HG03175 (cell line): ENCODE measurements at regions not wholly inside any gene's neighbourhood (a gene's known extent, or its start where the extent isn't known, plus 50 kb on each side); places are given as distances from the start of the nearest gene placed in this dataset.
"Not testable (repeated sequence)": the region's sequence is repeated elsewhere in the genome, so short reads cannot be mapped to it uniquely, and the experiment has no call there.

Source experiments
- ATAC-seq: cut with Tn5 transposase; IDR thresholded peaks from one replicate; pipeline ENCODE4 v1.9.1; 2021; ENCODE audit warnings: mild to moderate bottlenecking, moderate library complexity; ENCODE audit not compliant: unreplicated experiment

DNA sequence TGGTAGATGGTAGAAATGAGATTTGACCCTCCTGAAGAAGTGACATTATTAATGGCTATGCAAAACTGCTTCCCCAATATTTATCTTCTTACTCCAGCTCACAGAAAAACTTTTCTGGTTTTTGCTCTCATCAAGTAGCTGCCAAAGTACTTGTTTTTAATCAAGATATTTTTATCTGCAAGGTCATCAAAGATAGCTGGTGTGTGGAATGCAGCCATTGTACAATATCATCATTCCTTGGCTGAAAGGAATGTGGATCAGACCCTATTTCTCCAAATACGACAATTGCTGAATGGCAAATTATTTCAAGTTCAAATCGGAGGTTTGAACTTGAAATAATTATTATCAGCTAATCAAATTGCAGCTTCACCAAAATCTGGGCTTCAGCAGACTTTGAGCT, 126.9 kb upstream of the SLC7A14 start:
- ATAC-seq: no peak

DNA sequence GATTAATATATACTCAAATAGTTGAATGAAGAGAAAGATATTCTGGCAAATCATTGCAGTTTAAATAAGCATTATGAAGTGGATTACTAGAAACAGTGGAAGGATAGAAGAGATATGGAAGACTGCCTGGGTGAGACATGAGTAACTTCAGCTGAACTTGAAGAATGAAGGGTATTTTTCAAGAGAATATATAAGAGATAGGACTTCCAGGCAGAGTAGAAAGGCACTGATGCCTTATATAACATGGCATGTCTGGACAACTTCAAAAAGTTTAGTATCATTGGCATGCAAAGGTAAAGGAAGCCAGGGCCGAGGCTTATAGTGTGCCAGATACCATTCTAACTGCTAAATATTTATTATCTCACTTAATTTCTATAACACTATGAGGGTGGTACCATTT, 126.5 kb upstream of the SLC7A14 start:
- no peak for ATAC-seq

DNA sequence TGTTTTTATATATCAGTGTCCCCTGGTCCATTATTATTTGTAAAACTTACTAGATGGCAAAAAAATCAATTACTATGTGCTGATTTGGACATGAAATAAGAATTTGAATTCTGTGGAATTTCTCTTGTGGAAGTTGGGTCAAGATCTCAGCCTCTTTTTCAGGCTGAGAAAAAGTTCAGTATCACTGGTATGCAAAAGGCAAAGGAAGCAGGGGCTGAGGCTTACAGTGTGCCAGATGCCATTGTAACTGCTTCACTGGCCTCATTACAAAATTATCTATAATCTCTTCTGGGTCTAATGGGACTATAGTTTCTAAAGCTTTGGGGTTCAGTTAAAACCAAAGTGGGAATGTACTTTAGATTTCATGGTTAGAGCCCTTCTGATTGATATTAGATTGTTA, 125.9 kb upstream of the SLC7A14 start:
- ATAC-seq: no peak

DNA sequence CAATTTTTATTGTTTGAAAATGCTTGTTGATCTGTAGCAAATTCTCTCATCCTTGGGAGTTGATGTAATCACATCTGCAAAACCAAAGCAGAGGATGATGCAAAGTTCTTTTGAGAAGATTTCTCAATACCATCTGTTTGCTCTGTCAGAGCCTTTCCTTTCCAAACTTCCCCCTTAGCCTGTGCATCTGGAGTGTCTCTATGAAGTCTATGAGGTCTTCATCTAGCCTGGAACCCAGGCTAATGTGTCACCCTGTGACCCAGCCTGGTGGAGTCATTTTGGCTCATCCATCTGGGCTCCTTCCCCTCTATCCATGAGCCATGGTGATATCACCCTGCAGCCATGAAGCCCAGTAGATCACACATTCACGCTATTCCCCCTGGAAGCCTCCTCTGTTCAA, 123.2 kb upstream of the SLC7A14 start:
- ATAC-seq: no peak

DNA sequence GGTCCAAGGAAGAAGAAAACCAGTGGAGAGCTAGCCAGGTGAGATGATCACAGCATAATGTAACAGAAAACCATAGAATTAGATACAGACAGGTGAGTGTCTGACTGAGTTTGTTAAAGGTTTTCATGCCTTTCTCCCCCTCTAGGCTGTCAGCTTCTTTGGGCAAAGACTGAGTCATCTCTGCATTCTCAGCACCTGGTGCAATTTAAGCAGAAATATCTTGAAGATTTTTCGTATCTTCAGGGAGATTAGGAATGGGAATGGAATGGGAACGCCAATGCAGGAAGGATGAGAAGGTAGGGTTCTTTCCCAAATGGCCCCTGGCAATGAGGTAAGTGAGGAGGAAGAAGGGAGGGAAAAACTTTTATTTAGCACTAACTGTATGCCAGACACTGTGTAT, 122.0 kb upstream of the SLC7A14 start:
- no peak for ATAC-seq

DNA sequence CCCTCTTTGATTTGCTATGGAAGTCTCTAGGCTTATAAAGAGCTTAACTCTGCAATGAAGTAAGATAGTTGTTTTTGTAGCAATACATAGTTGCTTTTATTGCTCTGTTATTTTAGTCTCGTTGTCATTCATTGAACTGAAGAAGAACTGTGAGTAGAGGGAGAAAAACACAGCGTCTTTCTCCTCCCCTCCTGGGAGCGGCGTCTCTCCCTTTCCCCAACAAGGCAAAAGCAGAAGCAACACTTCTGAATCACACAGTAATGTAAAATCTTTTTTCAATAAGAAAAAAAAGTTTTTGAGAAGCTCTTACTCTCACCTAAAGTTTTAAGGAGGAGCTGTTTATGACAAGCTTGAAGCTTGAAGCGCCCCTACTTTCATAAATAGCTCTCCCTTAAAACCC, 119.3 kb upstream of the SLC7A14 start:
- ATAC-seq: no peak

DNA sequence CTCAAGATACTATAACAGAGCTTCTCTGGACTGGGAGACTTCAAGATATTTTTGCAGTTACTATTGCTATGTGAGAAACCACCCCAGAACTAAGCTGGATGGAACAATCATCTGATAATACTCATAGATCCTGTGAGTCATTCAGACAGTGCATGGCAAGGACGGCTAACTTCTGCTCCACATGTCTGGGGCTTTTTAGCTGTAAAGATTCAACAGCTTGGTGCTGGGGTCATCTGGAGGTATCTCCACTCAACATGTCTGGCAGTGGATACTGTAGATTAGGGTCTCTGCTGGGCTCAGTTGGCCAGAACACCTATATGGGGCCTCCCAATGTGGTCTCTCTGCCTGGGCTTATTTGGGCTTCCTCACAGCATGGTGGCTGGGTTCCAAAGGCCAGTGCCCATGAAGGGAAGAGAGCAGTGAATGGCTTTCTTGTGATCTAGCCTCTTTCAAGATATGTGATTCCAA, 117.3 kb upstream of the SLC7A14 start:
- ATAC-seq: no peak

DNA sequence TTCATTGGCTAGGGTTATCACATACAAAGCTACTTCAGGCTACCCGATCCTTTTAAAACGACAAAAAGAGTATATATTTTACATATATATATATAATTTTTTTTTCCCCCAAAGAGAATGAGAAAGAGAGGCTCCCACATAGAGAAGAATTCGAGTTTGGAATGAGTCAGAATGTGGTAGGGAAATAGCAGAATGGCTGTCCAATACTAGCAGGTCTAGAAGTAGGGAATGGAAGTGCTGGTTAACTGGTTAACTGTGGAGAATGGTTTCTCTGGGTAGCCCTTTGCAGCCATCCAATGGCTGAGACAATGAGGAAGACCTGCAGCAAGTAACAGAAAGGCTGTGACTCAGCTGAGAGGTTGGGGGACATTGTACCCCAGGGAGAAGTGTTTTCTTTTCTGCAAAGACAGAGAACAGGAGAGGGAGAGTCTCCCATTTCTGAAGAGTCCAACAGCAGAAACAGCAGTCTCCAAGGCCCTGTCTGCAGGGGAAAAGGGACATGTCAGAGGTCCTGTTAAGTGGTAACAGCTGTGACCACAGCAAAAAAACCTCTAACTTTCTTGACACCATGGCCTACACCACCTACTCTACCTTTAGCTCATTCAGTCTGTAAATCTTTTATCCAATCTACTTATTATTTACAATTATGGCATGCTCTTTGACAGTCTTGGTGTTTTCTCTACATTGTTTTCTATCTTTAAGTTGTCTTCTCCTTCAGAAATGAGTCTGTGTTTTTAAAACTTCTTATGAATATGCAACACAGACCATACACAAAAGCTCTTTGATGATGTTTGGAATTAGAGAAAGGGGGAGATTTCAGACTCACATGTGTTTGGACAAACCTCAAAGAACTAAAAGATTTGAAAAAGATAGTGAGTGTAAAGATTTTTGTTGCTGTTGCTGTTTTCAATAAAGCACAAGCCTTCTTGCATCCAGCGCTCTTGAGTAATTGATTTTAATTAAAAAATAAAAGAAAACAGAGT, 116.1 kb upstream of the SLC7A14 start:
- no peak for ATAC-seq

DNA sequence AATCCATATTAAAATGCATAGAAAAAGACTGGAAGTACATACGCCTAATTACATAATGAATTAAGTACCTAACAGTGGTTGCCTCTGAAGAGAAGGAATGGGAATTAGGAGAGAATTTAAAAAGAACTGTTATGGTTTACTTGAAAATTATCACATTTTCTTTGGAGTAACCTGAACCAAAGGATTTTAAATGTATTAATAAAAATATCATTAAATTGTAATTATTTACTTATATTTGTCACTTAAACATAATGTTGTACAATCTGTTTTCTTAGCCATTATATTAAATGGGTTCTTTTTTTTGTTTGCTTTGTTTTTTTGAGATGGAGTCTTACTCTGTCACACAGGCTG, 114.2 kb upstream of the SLC7A14 start:
- ATAC-seq: no peak

DNA sequence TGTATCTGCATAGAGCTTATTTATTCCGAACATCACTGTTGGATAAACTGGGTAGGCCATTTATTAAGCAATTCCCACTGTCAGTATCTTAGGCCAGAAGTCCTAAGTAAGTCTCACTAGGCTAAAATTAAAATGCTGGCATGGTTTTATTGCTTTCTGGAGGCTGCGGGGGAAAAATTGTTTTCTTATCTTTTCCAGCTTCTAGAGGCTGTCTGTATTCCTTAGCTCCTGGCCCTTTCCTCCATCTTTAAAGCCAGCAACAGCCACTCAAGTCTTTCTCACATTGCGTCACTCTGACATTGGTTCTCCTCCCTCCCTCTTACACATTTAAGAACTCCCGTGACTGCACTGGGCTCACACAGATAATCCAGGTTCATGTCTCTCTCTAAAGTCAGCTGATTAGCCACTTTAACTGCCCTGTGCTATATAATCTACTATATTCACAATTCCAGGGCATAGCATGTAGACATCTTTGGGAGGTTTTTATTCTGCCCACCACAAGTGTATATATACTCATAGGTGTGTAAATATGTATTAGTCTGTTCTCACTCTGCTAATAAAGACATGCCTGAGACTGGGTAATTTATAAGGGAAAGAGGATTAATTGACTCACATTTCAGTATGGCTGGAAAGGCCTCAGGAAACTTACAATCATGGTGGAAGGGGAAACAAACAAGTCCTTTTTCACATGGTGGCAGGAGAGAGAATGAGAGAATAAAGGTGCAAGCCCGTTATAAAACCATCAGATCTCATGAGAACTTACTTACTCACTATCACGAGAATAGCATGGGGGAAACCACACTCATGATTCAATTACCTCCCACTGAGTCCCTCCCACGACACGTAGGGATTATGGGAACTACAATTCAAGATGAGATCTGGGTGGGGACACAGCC, 113.5 kb upstream of the SLC7A14 start:
- ATAC-seq: no peak

DNA sequence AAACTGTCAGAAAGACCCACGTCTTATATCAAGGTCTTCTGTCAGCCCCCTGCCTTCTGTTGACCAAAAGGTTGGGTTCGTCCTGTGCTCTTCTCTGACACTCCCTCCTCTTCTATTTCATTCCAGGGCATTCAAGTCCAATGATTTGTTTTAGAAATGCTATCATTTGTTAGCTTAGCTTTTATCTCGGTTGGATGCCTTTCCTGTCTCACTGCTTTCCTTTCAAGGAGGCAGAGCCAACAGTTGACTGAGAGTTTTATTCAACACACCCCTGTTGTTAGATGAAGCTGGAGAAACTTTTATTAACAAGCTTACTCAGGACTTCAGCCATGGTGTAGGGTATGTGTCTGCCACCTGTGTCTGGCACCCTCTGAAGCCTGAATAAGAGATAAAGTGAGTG, 112.0 kb upstream of the SLC7A14 start:
- ATAC-seq: no peak

DNA sequence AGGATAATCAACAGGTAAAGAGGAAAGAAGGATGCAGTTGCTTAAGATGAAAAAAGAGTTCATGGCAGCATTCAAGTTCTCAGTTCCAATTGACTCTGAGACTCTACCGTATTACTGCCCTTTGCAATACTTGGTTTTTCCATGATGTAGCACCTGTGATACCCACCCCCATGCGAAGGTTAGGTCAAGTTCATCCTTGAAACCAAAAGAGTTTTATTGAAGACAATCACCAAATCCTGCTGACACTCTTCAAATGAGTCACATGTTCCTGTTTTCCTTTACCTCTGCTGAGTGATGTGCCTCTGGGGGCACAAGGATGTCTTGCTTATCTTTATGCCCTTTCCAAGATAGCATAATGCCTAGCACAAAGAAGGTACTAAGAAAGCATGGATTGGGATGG, 111.3 kb upstream of the SLC7A14 start:
- no peak for ATAC-seq

DNA sequence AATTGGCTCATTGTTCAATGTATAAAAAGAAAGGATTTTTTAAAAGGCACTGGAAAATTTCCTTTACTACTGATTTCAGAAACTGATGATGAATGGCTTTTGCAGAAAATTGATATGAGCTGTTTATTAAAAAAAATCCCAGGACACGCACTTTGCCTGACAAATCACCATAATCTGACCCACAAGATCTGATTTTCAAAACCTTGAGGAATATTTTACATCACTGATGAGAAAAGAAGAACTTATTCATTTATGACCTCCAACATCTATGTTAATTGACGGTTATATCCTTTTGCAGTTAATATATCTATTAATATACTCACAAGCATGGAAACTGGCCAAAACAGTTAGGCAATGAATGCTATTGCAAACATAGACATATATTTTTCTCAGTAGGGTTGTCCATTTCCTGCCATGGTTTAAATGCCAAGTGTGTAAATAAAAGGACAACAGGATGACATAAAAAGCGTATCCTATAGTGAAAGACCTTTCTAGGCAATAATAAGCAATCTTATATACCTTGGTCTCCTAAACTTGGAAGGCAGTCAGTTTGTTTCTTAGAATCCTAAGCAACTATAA, 109.7 kb upstream of the SLC7A14 start:
- ATAC-seq: no peak

DNA sequence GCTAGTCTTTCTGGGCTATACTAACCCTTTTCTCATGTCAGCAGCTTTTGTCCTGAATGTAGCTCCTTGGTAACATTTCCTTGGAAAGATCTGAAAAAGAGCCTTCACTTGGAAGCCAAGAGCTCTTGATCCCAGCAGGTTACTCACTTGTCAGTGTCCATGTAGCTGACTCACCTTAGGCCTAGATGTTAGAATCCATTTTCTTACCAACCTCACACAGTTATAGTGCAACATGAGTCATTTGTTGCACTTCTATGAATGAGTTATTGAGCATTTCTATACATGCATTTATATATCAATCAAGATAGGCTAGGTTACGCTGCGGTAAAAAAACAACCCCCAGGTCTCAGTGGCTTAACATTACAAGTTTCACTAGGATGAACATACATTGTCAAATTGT, 106.8 kb upstream of the SLC7A14 start:
- no peak for ATAC-seq

DNA sequence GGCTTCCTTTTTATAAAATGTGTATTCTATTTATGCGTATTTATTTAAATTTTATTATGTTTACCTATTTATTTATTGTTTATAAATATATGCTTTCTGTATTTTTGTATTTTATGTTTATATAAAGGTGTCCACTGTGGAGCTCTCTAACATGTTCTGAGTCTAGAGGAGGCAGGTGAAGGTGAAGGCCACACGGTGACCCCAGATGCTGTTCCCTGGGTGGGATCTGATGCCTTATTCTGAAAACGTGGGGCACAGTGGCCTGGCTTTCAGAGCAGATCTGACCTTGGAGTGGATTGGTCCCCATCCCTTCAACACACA, 104.7 kb upstream of the SLC7A14 start:
- no peak for ATAC-seq

DNA sequence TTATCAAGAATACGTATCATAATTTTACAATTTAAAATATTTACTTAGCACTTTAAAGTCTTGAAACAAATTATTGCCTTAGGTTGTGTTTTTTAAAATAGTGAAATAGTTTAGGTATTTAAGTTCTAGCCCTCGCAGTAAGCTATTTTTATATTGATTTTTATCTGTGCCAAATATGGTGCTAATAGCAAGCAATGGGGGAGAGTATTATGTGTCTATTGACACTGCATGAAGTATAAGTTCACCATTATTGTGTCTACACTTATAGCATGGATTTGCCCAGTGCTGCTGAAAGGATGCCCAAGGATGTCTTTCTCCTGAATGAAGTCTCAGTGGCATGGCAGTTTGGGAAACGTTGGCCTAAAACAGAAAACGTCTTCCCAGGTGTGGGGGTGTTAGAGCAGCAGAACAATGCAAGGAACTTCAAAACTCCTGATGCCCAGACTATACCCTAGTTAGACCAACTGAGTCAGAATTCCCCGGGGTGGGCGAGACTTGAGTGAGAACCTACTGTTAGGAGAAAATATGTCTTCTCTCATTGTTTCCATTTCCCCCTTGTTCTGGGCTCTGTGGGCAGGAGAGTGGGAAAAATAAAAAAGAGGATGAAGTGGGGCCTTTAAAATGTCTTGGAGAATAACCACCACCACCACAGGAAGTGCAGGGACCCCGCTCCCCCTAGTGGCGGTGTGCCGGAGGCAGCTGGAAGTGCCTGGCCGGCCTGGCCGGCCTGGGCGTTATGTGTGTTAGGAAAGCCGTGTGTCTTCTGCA, 104.2 kb upstream of the SLC7A14 start:
- ATAC-seq: peak; percentile 53

DNA sequence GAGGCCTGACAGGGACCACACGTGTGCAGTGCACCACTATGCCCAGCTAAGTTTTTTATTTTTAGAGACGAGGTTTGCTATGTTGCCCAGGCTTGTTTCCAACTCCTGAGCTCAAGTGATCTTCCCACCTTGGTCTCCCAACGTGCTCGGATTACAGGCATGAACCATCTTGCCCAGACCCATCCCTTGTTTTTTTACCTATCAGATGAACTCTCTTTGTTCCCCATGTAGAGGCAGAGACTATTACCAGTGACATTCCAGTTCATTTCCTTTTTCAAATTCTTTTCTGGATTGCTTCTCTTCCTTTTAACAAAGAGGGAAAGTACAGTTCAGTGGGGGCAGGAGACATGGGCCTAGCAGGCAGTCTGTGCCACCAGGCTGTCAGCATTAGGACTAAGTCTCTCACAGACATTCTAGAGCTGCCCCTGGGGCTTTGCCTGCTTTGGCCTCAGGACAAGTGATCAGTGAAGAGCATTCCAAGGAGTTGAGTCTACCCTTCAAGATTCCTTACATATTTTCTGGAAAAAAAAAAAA, 103.5 kb upstream of the SLC7A14 start:
- no peak for ATAC-seq

DNA sequence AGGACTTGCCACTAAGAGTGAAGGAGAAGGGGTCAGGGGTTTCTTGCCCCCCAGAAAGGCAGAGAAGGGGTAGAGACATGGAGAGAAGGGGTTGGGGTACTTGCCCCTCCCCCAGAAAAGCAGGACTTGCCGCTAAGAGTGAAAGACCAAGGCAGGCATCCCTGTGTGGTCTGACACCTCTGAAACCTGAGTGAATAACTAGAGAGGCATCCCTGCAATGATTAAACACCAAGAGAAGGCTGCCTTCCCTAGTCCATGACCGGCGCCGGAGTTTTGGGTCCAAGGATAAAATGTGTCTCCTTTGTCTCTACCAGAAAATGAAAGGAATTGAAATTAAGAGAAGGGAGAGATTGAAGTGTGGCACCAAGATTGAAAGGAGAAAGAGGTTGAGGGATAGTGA, 102.3 kb upstream of the SLC7A14 start:
- ATAC-seq: not testable (repeated sequence)

DNA sequence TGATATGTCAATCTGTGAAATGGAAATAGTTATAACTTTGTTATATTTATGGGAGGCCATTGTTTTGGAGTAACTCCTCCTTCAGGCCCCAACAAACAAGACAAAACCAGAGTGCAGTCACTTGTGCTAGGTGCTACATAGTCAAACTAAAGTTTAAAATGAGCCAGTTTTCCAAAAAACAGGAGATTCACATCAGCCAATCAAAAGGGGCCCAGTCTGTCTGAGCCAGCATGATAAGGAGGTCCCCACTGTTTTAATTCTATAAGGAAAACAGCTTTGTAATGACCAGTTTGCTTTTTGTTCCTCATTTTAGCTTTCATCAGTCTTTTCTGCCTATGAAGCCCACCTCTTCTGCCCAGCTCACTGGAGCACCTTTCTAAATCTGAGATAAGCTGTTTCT, 94.7 kb upstream of the SLC7A14 start:
- no peak for ATAC-seq

DNA sequence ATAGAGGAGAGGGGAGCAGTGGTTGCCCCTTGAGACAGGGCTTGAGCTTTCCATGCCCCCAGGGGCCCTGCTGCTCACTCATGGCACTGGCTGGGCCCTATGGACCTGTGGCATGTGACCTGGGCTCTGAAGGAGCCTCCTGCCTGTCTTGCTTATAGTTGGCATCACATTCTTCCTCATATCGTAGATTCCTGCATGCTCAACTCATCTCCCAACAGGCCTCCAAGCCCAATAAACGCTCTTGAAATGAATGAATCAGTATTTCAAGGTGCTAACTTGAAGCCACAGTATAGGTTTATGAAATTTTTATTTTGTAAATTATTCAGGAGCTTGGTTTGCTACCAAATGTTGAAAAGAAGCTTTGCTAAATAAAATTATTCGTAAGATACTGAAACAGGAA, 93.3 kb upstream of the SLC7A14 start:
- ATAC-seq: no peak

DNA sequence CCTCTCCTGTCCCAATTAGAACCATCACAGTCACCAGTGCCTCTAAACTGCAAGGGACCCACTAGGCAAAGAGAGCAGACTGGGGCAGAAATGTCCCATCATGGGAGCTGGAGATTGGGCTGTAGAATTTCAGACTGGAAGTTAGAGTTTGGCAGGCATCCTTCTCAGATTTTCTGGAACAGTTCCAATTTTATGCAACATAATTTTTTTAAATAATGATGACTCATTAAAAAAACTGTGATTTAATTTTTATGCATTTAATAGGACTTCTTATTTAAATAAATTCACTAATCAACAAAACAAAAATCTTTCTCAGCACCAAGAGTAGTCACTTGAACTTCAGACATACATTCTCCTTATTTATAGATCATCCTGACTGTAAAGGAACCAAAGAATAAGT, 84.6 kb upstream of the SLC7A14 start:
- no peak for ATAC-seq
